ENCODE measurements at regions not wholly inside any gene's neighbourhood (a gene's known extent, or its start where the extent isn't known, plus 50 kb on each side); places are given as distances from the start of the nearest gene placed in this dataset.

DNA sequence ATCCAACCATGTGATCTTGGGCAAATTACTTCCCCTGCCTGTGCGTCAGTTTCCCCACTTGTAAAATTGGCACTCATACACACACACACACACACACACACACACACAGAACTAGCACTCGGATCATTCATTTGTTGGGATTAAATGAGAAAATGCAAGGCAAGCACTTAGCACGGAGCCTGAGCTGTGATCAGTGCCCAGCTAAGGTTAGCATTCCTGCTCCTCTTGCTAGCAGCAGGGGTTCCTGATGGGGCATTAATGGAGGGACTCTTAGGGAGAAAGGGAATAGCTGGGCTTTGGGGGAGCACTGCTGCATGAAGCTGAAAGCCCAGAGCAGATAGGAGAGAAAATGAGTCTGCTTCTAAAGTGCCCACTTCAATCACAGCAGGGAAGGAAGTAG lies 187.7 kb upstream of the C2CD4B start:
- TF ChIP-seq NR2F2 (IDR thresholded peaks at IDR 0.05) (no peak), RAD21 (IDR thresholded peaks at IDR 0.05) (no peak)
- Histone ChIP-seq H3K36me3 (ENCODE audit: control insufficient read depth in 4 of 4, insufficient read depth in 3 of 4, low read depth in 1 of 4, low read length in 3 of 4) (no peaks in the 10 kb centered on the region), H3K9me3 (ENCODE audit: control insufficient read depth in 4 of 4, low read length in 3 of 4) (no peaks in the 10 kb centered on the region), H3K9ac (ENCODE audit: low read depth in 1 of 2, low read length in 2 of 2) (no peak overlapping the region), H3K4me1 (ENCODE audit: control insufficient read depth in 4 of 4, insufficient read depth in 4 of 4, low read length in 3 of 4) (no peaks in the 10 kb centered on the region), H3K27ac (ENCODE audit: low read depth in 1 of 2, low read length in 2 of 2) (no peak overlapping the region), H3K4me3 (ENCODE audit: low read depth in 1 of 3, low read length in 3 of 3) (no peak overlapping the region), H3K27me3 (ENCODE audit: control insufficient read depth in 4 of 4, insufficient read depth in 4 of 4, low read length in 3 of 4) (peaks cover 0 to 2% (median 0%) of the 10 kb centered on the region in 4 donors)
- WGBS = 60% methylated on average over 3 of the region's 3 CpGs
- DNase-seq (ENCODE audit: low spot score) = no peak

DNA sequence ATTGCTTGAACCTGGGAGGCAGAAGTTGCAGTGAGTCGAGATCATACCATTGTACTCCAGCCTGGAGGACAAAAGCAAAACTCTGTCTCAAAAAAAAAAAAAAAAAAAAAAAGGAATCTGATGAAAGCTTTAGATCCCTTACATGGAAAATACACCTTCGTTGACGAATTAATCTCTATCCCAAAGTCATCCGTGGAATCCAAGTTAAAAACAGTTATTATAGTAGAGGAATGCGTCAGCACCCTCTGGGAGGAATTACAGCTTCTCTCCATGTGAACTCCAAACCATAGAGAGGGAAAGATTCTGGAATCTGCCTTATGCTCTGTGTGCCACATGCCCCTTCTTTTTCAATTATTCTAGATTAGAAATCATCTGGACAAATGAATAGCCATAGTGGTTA lies 192.3 kb upstream of the C2CD4B start:
- WGBS = 88% methylated on average over 5 of the region's 5 CpGs
- H3K4me1 ChIP-seq (ENCODE audit: control insufficient read depth in 4 of 4, insufficient read depth in 4 of 4, low read length in 3 of 4) = no peaks in the 10 kb centered on the region
- peaks cover 0 to 5% (median 2%) of the 10 kb centered on the region in 4 donors for H3K27me3 ChIP-seq (ENCODE audit: control insufficient read depth in 4 of 4, insufficient read depth in 4 of 4, low read length in 3 of 4)
- H3K9ac ChIP-seq (ENCODE audit: low read depth in 1 of 2, low read length in 2 of 2) = no peak overlapping the region
- no peaks in the 10 kb centered on the region for H3K36me3 ChIP-seq (ENCODE audit: control insufficient read depth in 4 of 4, insufficient read depth in 3 of 4, low read depth in 1 of 4, low read length in 3 of 4)
- no peaks in the 10 kb centered on the region for H3K9me3 ChIP-seq (ENCODE audit: control insufficient read depth in 4 of 4, low read length in 3 of 4)
- H3K27ac ChIP-seq (ENCODE audit: low read depth in 1 of 2, low read length in 2 of 2) = no peak overlapping the region
- TF ChIP-seq RXRA (IDR thresholded peaks at IDR 0.05) (no peak), FOXA2 (IDR thresholded peaks at IDR 0.05) (no peak), SP1 (IDR thresholded peaks at IDR 0.05) (no peak), REST (IDR thresholded peaks at IDR 0.05) (no peak), GABPA (IDR thresholded peaks at IDR 0.05 in 1 of 2, conservative IDR thresholded peaks at IDR 0.05 in 1 of 2) (no peak), NR2F2 (IDR thresholded peaks at IDR 0.05) (no peak), FOXA1 (IDR thresholded peaks at IDR 0.05) (no peak), JUND (IDR thresholded peaks at IDR 0.05) (no peak), RAD21 (IDR thresholded peaks at IDR 0.05) (no peak)
- H3K4me3 ChIP-seq (ENCODE audit: low read depth in 1 of 3, low read length in 3 of 3) = no peak overlapping the region
- DNase-seq (ENCODE audit: low spot score) = no peak

DNA sequence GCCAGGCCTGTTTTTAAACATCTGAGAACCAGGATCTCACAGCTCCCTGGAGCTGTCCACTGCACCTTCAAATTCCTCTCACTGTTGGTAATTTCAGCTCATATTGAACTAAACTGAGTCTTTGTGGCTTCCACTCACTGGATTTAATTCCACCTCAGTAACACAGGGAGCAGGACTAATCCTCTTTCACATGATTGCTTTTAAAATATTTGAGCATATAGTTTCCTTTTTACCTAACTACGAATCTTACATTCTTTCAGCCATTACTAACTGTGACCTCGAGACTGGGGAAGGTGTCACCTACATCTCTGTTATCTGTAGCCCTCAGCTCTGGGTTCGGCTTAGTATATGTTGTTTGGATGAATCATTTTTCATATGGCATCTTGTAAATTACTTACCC lies 194.3 kb upstream of the C2CD4B start:
- 73% methylated on average over 3 of the region's 3 CpGs for WGBS
- no peak overlapping the region for H3K4me3 ChIP-seq (ENCODE audit: low read depth in 1 of 3, low read length in 3 of 3)
- H3K9me3 ChIP-seq (ENCODE audit: control insufficient read depth in 4 of 4, low read length in 3 of 4) = no peaks in the 10 kb centered on the region
- H3K27me3 ChIP-seq (ENCODE audit: control insufficient read depth in 4 of 4, insufficient read depth in 4 of 4, low read length in 3 of 4) = peaks cover 0 to 5% (median 2%) of the 10 kb centered on the region in 4 donors
- no peaks in the 10 kb centered on the region for H3K36me3 ChIP-seq (ENCODE audit: control insufficient read depth in 4 of 4, insufficient read depth in 3 of 4, low read depth in 1 of 4, low read length in 3 of 4)
- H3K27ac ChIP-seq (ENCODE audit: low read depth in 1 of 2, low read length in 2 of 2) = no peak overlapping the region
- H3K9ac ChIP-seq (ENCODE audit: low read depth in 1 of 2, low read length in 2 of 2) = no peak overlapping the region
- no peak for DNase-seq (ENCODE audit: low spot score)
- no peaks in the 10 kb centered on the region for H3K4me1 ChIP-seq (ENCODE audit: control insufficient read depth in 4 of 4, insufficient read depth in 4 of 4, low read length in 3 of 4)
- no peak for TF ChIP-seq NR2F2 (IDR thresholded peaks at IDR 0.05)
- no peak for TF ChIP-seq REST (IDR thresholded peaks at IDR 0.05)
- no peak for TF ChIP-seq SP1 (IDR thresholded peaks at IDR 0.05)
- TF ChIP-seq EGR1 (IDR thresholded peaks at IDR 0.05; ENCODE audit: low read depth in 2 of 2) = no peak
- no peak for TF ChIP-seq JUND (IDR thresholded peaks at IDR 0.05)
- no peak for TF ChIP-seq YY1 (IDR thresholded peaks at IDR 0.05)
- no peak for TF ChIP-seq HNF4A (conservative IDR thresholded peaks at IDR 0.05)
- no peak for TF ChIP-seq FOXA2 (IDR thresholded peaks at IDR 0.05)
- TF ChIP-seq TAF1 (conservative IDR thresholded peaks at IDR 0.05) = no peak
- no peak for TF ChIP-seq RXRA (IDR thresholded peaks at IDR 0.05)
- no peak for TF ChIP-seq FOXA1 (IDR thresholded peaks at IDR 0.05)
- TF ChIP-seq, protein P1, sequence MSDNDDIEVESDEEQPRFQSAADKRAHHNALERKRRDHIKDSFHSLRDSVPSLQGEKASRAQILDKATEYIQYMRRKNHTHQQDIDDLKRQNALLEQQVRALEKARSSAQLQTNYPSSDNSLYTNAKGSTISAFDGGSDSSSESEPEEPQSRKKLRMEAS (IDR thresholded peaks at IDR 0.05) = no peak
- TF ChIP-seq, protein P2, sequence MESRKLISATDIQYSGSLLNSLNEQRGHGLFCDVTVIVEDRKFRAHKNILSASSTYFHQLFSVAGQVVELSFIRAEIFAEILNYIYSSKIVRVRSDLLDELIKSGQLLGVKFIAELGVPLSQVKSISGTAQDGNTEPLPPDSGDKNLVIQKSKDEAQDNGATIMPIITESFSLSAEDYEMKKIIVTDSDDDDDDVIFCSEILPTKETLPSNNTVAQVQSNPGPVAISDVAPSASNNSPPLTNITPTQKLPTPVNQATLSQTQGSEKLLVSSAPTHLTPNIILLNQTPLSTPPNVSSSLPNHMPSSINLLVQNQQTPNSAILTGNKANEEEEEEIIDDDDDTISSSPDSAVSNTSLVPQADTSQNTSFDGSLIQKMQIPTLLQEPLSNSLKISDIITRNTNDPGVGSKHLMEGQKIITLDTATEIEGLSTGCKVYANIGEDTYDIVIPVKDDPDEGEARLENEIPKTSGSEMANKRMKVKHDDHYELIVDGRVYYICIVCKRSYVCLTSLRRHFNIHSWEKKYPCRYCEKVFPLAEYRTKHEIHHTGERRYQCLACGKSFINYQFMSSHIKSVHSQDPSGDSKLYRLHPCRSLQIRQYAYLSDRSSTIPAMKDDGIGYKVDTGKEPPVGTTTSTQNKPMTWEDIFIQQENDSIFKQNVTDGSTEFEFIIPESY (IDR thresholded peaks at IDR 0.05) = no peak
- TF ChIP-seq, protein P3, sequence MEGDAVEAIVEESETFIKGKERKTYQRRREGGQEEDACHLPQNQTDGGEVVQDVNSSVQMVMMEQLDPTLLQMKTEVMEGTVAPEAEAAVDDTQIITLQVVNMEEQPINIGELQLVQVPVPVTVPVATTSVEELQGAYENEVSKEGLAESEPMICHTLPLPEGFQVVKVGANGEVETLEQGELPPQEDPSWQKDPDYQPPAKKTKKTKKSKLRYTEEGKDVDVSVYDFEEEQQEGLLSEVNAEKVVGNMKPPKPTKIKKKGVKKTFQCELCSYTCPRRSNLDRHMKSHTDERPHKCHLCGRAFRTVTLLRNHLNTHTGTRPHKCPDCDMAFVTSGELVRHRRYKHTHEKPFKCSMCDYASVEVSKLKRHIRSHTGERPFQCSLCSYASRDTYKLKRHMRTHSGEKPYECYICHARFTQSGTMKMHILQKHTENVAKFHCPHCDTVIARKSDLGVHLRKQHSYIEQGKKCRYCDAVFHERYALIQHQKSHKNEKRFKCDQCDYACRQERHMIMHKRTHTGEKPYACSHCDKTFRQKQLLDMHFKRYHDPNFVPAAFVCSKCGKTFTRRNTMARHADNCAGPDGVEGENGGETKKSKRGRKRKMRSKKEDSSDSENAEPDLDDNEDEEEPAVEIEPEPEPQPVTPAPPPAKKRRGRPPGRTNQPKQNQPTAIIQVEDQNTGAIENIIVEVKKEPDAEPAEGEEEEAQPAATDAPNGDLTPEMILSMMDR (IDR thresholded peaks at IDR 0.05; ENCODE audit: low read depth, low read length, missing input control) = no peak
- TF ChIP-seq HNF4G (IDR thresholded peaks at IDR 0.05) = no peak

All from liver (tissue), 8 donors.